ENCODE measurements at regions not wholly inside any gene's neighbourhood (a gene's known extent, or its start where the extent isn't known, plus 50 kb on each side); places are given as distances from the start of the nearest gene placed in this dataset.

- TF ChIP-seq YY1 (IDR thresholded peaks at IDR 0.05; ENCODE audit: insufficient read depth, insufficient read length) = no peak
- no peak for TF ChIP-seq SUZ12 (IDR thresholded peaks at IDR 0.05; ENCODE audit: extremely low read depth, insufficient read depth, insufficient read length)
These were observed 548.0 kb downstream of the IRS1 start for GRCh38 chr2:226251661-226252060.
